ENCODE measurements at regions not wholly inside any gene's neighbourhood (a gene's known extent, or its start where the extent isn't known, plus 50 kb on each side); places are given as distances from the start of the nearest gene placed in this dataset.
"Not testable (repeated sequence)": the region's sequence is repeated elsewhere in the genome, so short reads cannot be mapped to it uniquely, and the experiment has no call there.

GRCh38 chr6:78231002-78231401 is 578.2 kb downstream of the MEI4 start:
- no peak for DNase-seq (ENCODE audit: low spot score)

- DNase-seq (ENCODE audit: low spot score), result no peak
Observed at GRCh38 chr6:78243519-78243918, 590.7 kb downstream of the MEI4 start.

GRCh38 chr6:78251931-78252330 is 599.1 kb downstream of the MEI4 start:
- DNase-seq (ENCODE audit: low spot score), result no peak

- DNase-seq (ENCODE audit: low spot score), result no peak
Observed at GRCh38 chr6:78253618-78254017, 600.8 kb downstream of the MEI4 start.

GRCh38 chr6:78259935-78260334 is 607.1 kb downstream of the MEI4 start:
- no peak for DNase-seq (ENCODE audit: low spot score)

- DNase-seq (ENCODE audit: low spot score), result not testable (repeated sequence)
Observed at GRCh38 chr6:78260427-78260826, 606.9 kb upstream of the IRAK1BP1 start.

- no peak for DNase-seq (ENCODE audit: low spot score)
Observed at GRCh38 chr6:78268591-78269452, 598.5 kb upstream of the IRAK1BP1 start.

GRCh38 chr6:78300885-78301284 is 566.5 kb upstream of the IRAK1BP1 start:
- no peak for DNase-seq (ENCODE audit: low spot score)

- DNase-seq (ENCODE audit: low spot score), result no peak
Observed at GRCh38 chr6:78302411-78302810, 564.9 kb upstream of the IRAK1BP1 start.

- DNase-seq (ENCODE audit: low spot score), result no peak
Observed at GRCh38 chr6:78308025-78308424, 559.3 kb upstream of the IRAK1BP1 start.

GRCh38 chr6:78322068-78322845 is 545.1 kb upstream of the IRAK1BP1 start:
- DNase-seq (ENCODE audit: low spot score), result no peak

GRCh38 chr6:78324213-78324612 is 543.1 kb upstream of the IRAK1BP1 start:
- DNase-seq (ENCODE audit: low spot score), result no peak

- DNase-seq (ENCODE audit: low spot score), result no peak
Observed at GRCh38 chr6:78340755-78341154, 526.6 kb upstream of the IRAK1BP1 start.

GRCh38 chr6:78345882-78346281 is 521.5 kb upstream of the IRAK1BP1 start:
- no peak for DNase-seq (ENCODE audit: low spot score)

- DNase-seq (ENCODE audit: low spot score), result no peak
Observed at GRCh38 chr6:78347191-78347916, 520.0 kb upstream of the IRAK1BP1 start.

GRCh38 chr6:78353040-78353439 is 514.3 kb upstream of the IRAK1BP1 start:
- no peak for DNase-seq (ENCODE audit: low spot score)

- no peak for DNase-seq (ENCODE audit: low spot score)
Observed at GRCh38 chr6:78363688-78364087, 503.7 kb upstream of the IRAK1BP1 start.

- no peak for DNase-seq (ENCODE audit: low spot score)
Observed at GRCh38 chr6:78365473-78365872, 501.9 kb upstream of the IRAK1BP1 start.

GRCh38 chr6:78377056-78377455 is 490.3 kb upstream of the IRAK1BP1 start:
- no peak for DNase-seq (ENCODE audit: low spot score)

- no peak for DNase-seq (ENCODE audit: low spot score)
Observed at GRCh38 chr6:78379982-78380381, 487.4 kb upstream of the IRAK1BP1 start.

- no peak for DNase-seq (ENCODE audit: low spot score)
Observed at GRCh38 chr6:78380541-78380940, 486.8 kb upstream of the IRAK1BP1 start.

GRCh38 chr6:78383968-78384367 is 483.4 kb upstream of the IRAK1BP1 start:
- no peak for DNase-seq (ENCODE audit: low spot score)

GRCh38 chr6:78386854-78387253 is 480.5 kb upstream of the IRAK1BP1 start:
- not testable (repeated sequence) for DNase-seq (ENCODE audit: low spot score)

Measured in GM03348 (cell line).